PFSK-1 (cell line): ENCODE measurements at regions not wholly inside any gene's neighbourhood (a gene's known extent, or its start where the extent isn't known, plus 50 kb on each side); places are given as distances from the start of the nearest gene placed in this dataset.

Source experiments
- FOXP2 ChIP-seq: optimal IDR thresholded peaks from 2 replicates; pipeline ENCODE3; 2011; ENCODE audit warnings: borderline replicate concordance, control low read depth, inconsistent platforms; ENCODE audit not compliant: insufficient read depth; ENCODE audit errors: extremely low read length, extremely low read depth
- POLR2AphosphoS5 ChIP-seq: IDR thresholded peaks from 2 replicates; pipeline ENCODE4 v1.6.1; 2012; ENCODE audit warnings: low read depth, mild to moderate bottlenecking, control low read depth, low read length, moderate library complexity
- SIN3A ChIP-seq: IDR thresholded peaks from 2 replicates; pipeline ENCODE4 v1.6.1; 2012; ENCODE audit warnings: mild to moderate bottlenecking, low read length, moderate library complexity, borderline replicate concordance; ENCODE audit not compliant: insufficient read depth
- TAF1 ChIP-seq: IDR thresholded peaks from 2 replicates; pipeline ENCODE4 v1.6.1; 2012; ENCODE audit warnings: low read length, control low read depth, borderline replicate concordance; ENCODE audit not compliant: insufficient read depth
- TF ChIP-seq, protein P1 (sequence below), 2 experiments: IDR thresholded peaks; 2 replicates each; pipeline versions ENCODE4 v1.6.1 to v1.8.0; 2011 to 2012; ENCODE audit warnings: low read depth in 2 of 2, low read length in 2 of 2, control low read depth in 1 of 2, inconsistent platforms in 1 of 2, mild to moderate bottlenecking in 1 of 2, moderate library complexity in 1 of 2; ENCODE audit not compliant: insufficient read depth in 1 of 2

- TF ChIP-seq TAF1 = no peak
- no peak for TF ChIP-seq FOXP2
- no peak for TF ChIP-seq POLR2AphosphoS5
- TF ChIP-seq, protein P1, sequence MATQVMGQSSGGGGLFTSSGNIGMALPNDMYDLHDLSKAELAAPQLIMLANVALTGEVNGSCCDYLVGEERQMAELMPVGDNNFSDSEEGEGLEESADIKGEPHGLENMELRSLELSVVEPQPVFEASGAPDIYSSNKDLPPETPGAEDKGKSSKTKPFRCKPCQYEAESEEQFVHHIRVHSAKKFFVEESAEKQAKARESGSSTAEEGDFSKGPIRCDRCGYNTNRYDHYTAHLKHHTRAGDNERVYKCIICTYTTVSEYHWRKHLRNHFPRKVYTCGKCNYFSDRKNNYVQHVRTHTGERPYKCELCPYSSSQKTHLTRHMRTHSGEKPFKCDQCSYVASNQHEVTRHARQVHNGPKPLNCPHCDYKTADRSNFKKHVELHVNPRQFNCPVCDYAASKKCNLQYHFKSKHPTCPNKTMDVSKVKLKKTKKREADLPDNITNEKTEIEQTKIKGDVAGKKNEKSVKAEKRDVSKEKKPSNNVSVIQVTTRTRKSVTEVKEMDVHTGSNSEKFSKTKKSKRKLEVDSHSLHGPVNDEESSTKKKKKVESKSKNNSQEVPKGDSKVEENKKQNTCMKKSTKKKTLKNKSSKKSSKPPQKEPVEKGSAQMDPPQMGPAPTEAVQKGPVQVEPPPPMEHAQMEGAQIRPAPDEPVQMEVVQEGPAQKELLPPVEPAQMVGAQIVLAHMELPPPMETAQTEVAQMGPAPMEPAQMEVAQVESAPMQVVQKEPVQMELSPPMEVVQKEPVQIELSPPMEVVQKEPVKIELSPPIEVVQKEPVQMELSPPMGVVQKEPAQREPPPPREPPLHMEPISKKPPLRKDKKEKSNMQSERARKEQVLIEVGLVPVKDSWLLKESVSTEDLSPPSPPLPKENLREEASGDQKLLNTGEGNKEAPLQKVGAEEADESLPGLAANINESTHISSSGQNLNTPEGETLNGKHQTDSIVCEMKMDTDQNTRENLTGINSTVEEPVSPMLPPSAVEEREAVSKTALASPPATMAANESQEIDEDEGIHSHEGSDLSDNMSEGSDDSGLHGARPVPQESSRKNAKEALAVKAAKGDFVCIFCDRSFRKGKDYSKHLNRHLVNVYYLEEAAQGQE (IDR thresholded peaks at IDR 0.05; ENCODE audit: insufficient read depth in 1 of 2, low read depth in 2 of 2, low read length in 2 of 2) = no peak
- no peak for TF ChIP-seq SIN3A
These were observed 257.7 kb downstream of the SNX13 start for GRCh38 chr7:17682586-17682985.

DNA sequence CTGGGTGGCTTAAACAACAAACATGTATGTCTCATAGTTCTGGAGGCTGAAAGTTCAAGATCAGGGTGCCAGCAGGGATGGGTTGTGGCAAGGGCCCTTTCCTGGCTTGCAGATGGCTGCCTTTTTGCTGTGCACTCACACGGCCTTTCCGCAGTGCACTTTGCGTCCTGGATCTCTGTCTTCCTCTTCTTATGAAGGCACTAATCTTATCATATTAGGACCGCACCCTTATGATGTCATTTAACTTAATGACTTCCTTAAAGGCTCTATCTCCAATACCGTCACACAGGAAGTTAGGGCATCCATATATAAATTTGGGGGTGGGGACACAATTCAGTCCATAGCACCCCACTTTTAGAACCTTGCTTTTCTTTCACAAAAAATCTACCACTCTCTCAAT is 255.2 kb downstream of the SNX13 start:
- no peak for TF ChIP-seq POLR2AphosphoS5
- TF ChIP-seq, protein P1 (IDR thresholded peaks at IDR 0.05; ENCODE audit: insufficient read depth in 1 of 2, low read depth in 2 of 2, low read length in 2 of 2) = no peak
- TF ChIP-seq TAF1 = no peak
- no peak for TF ChIP-seq FOXP2
- TF ChIP-seq SIN3A = no peak

DNA sequence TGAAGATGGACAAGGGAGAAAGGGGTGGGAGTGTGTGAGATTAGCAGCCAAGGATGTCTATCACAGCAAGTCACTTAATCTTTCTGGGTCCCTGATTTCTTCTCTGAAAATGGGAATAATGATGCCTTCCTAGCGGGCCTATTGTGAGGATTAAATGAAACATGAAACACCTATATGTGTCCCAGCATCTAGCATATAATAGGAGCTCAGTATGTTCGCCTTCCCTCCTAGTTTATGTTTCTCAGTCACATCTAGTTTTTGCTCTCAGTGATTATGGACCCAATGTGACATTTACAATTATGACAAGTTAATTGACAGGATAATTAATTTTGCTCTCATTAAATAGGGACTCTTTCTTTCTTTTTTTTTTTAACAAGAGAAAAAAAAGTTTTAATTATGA is 252.9 kb downstream of the SNX13 start:
- TF ChIP-seq POLR2AphosphoS5 (no peak), TAF1 (no peak), SIN3A (no peak), FOXP2 (no peak)
- TF ChIP-seq, protein P1 (IDR thresholded peaks at IDR 0.05; ENCODE audit: insufficient read depth in 1 of 2, low read depth in 2 of 2, low read length in 2 of 2) = no peak

DNA sequence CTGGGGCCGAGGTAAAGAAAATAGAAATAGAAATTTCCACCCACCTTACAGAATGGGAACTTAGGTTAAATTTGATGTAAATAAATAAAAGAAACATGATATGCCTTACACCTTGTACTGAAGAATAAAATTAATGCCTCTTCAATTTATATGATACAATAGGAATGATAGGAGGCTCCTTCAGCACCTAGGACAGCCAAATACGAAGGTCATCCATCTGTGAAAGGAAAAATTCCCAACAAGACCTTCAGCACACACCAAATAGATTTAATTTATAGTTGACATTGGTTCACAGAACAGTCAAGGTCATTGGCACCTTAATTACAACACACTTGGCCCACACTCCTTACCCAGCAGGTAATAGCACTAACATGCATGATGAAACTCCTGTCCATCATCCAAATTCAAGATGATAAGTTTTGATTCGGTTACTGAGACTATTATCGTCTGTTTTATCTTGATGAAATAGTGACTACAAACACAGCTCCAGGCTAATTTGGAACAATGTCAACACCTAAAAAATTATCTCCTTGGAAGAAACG is 250.9 kb downstream of the SNX13 start:
- TF ChIP-seq POLR2AphosphoS5 (no peak), FOXP2 (no peak), TAF1 (no peak), SIN3A (no peak)
- TF ChIP-seq, protein P1 (IDR thresholded peaks at IDR 0.05; ENCODE audit: insufficient read depth in 1 of 2, low read depth in 2 of 2, low read length in 2 of 2) = peak; percentile 75 to 89

GRCh38 chr7:17690030-17690429 is 250.3 kb downstream of the SNX13 start:
- TF ChIP-seq, protein P1 (IDR thresholded peaks at IDR 0.05; ENCODE audit: insufficient read depth in 1 of 2, low read depth in 2 of 2, low read length in 2 of 2) = 0 out of 4 replicates have a peak, but pooled peaks of 1 of the 2 experiments have one; percentile 23
- TF ChIP-seq FOXP2 = no peak
- no peak for TF ChIP-seq POLR2AphosphoS5
- TF ChIP-seq TAF1 = no peak
